ENCODE measurements at regions not wholly inside any gene's neighbourhood (a gene's known extent, or its start where the extent isn't known, plus 50 kb on each side); places are given as distances from the start of the nearest gene placed in this dataset.
A peak's percentile ranks its signal among the peaks of the same experiment; 100 is the strongest.

DNA sequence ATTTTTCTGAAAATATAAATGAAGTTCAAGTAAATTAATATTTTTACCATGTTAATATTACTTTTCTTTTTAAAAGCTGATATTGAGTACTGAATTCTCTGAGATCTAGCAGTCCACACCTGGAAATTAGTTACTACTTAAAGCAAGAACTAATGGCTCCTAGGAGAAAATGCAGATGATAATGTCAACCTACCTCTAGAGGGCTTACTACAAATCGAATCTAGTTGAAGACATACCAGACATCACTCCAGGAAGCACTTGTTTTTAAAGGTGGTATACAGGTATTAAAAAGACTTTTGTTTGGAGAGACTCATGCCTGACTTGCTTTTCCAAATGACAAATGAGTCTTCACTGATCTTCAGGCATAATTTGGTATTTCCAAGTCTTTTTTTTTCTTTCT lies 516.4 kb upstream of the BOD1L1 start:
- ChIA-PET CTCF (no interaction called here), POLR2A (no interaction called here)
- no peak overlapping the region for H3K27ac ChIP-seq (ENCODE audit: low read depth, low read length)
- no peak for DNase-seq (ENCODE audit: low read depth, low spot score)
- H3K9me3 ChIP-seq (ENCODE audit: control insufficient read depth, insufficient read depth, low read length): no peaks in the 10 kb centered on the region
- H3K27me3 ChIP-seq (ENCODE audit: control insufficient read depth, insufficient read depth, low read length): no peaks in the 10 kb centered on the region
- TF ChIP-seq, protein P1, sequence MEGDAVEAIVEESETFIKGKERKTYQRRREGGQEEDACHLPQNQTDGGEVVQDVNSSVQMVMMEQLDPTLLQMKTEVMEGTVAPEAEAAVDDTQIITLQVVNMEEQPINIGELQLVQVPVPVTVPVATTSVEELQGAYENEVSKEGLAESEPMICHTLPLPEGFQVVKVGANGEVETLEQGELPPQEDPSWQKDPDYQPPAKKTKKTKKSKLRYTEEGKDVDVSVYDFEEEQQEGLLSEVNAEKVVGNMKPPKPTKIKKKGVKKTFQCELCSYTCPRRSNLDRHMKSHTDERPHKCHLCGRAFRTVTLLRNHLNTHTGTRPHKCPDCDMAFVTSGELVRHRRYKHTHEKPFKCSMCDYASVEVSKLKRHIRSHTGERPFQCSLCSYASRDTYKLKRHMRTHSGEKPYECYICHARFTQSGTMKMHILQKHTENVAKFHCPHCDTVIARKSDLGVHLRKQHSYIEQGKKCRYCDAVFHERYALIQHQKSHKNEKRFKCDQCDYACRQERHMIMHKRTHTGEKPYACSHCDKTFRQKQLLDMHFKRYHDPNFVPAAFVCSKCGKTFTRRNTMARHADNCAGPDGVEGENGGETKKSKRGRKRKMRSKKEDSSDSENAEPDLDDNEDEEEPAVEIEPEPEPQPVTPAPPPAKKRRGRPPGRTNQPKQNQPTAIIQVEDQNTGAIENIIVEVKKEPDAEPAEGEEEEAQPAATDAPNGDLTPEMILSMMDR (IDR thresholded peaks at IDR 0.05; ENCODE audit: low read depth, low read length): peak; percentile 17; the same call in 1 of the 2 replicates
- H3K4me3 ChIP-seq (ENCODE audit: low read depth, low read length): no peak overlapping the region

DNA sequence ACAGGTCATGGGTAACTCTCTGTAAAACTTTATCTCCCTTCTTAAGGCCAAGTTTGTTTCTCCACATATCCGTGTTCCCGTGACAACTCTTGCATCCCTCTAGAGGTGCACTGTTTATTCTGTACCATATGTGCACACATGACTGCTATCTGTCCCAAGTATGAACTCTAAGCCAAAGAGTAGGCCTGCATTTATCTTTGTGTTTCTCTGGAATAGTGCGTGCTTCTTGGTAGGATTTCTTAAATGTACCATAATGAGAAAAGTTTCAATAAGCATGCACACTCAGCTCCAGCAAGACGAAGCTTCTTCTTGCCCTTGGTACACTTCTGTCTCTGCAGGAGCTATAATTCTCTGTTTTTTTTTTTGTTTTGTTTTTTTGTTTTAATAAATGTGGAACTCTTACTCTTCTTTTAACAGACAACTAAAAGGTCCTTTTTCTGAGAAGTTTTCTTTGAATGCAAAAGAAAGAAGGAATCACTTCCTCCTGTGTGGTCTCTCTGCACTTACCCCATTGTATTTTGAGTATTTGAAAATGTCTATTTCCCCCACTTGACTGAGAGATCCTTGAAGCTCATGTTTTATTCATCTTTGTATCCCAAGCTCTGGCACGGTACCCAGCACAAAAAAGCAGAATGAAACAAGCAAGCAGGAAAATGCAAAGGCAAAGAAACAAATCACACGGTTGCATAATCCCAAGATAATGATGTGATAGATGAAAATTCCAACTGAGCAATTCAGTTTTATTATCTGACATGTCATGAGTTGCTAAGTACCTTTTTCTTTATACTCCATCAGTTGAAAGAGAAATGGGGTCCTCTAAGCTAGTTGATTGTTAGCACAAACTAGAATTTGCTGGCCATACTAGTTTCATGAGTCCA lies 521.9 kb upstream of the BOD1L1 start:
- ChIA-PET POLR2A (no interaction called here), CTCF (interaction anchor here (0.6 kb wide), 2 partner anchors 16 to 813 kb away, joined by 3 read pairs; no protein-coding TSS in a partner anchor)
- TF ChIP-seq, protein P1 (IDR thresholded peaks at IDR 0.05; ENCODE audit: low read depth, low read length): no peak
- no peak for DNase-seq (ENCODE audit: low read depth, low spot score)
- Histone ChIP-seq H3K27ac (ENCODE audit: low read depth, low read length) (no peak overlapping the region), H3K4me3 (ENCODE audit: low read depth, low read length) (no peak overlapping the region), H3K27me3 (ENCODE audit: control insufficient read depth, insufficient read depth, low read length) (no peaks in the 10 kb centered on the region), H3K9me3 (ENCODE audit: control insufficient read depth, insufficient read depth, low read length) (no peaks in the 10 kb centered on the region)

DNA sequence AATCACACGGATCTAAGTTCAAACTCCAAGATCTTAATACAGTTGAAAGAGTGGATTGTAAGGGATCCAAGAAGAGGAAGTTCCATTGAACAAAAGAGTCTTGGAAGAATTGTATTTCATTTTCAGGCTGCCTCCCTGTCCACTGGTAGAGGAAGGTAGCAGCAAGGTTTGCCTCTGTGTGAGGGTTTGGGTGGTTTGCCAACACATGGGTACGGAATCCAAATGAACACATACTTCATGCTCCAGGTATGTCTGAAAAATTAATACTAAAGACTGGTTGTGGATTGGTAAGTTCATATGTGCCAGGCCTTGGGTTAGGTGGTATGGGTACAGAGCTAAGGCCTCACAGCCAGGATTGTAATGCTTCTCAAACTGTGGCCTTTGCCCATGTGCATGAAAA lies 523.6 kb upstream of the BOD1L1 start:
- no peaks in the 10 kb centered on the region for H3K27me3 ChIP-seq (ENCODE audit: control insufficient read depth, insufficient read depth, low read length)
- H3K27ac ChIP-seq (ENCODE audit: low read depth, low read length): no peak overlapping the region
- POLR2A ChIA-PET: no interaction called here
- CTCF ChIA-PET: no interaction called here
- no peak for DNase-seq (ENCODE audit: low read depth, low spot score)
- TF ChIP-seq, protein P1 (IDR thresholded peaks at IDR 0.05; ENCODE audit: low read depth, low read length): no peak
- H3K9me3 ChIP-seq (ENCODE audit: control insufficient read depth, insufficient read depth, low read length): no peaks in the 10 kb centered on the region
- H3K4me3 ChIP-seq (ENCODE audit: low read depth, low read length): no peak overlapping the region

DNA sequence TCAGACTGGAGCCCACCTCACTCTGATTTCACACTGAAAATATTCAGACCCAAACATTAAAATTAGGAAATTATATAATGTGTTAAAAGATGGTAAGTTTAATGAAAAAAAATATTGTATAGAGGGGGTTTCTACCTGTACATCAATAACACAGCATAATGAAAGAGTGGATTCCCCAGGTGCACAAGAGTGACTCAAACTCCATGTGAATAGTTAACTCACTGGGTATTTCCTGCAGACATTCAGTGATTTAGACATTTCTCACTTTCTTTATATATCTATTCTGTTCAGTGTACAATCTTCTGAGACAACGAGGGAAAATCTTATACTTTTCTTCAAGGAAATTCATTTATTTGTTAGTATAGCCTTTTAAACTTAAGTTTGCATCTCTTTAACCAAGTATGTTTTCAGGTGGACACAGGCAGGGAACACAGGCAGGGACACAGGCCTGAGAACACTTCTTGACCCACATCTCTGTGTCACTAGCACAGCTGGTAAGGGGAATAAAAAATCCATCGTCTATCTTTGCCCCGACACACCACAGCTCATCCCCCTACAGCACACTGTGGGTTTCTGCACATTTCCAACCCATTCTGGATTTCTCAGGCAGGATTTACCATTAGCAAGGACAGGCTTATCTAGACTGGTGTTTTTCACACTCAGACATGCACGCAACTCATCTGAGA lies 525.5 kb upstream of the BOD1L1 start:
- CTCF ChIA-PET: no interaction called here
- Histone ChIP-seq H3K27ac (ENCODE audit: low read depth, low read length) (no peak overlapping the region), H3K4me3 (ENCODE audit: low read depth, low read length) (no peak overlapping the region), H3K27me3 (ENCODE audit: control insufficient read depth, insufficient read depth, low read length) (no peaks in the 10 kb centered on the region), H3K9me3 (ENCODE audit: control insufficient read depth, insufficient read depth, low read length) (no peaks in the 10 kb centered on the region)
- POLR2A ChIA-PET: no interaction called here
- TF ChIP-seq, protein P1 (IDR thresholded peaks at IDR 0.05; ENCODE audit: low read depth, low read length): no peak
- DNase-seq (ENCODE audit: low read depth, low spot score): no peak

DNA sequence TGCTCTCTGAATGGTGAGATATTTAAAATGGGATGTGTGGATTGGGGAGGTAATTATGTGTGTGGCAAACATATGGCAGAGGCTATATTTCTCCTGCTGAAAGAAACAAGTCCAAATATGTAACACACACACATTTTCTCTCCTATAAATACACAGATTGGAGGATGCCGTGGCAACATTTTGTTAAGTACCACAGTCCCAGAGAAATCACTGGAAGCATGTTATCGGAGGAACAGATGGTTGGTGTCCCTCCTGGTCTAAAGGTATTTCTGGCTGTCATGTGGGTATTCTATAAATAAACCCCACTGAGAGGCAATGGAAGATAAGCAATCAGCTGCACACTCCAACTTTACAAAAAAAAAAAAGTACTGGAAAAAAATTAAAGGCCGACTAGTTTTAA lies 528.3 kb upstream of the BOD1L1 start:
- H3K4me3 ChIP-seq (ENCODE audit: low read depth, low read length): no peak overlapping the region
- ChIA-PET CTCF (interaction anchor here (1.7 kb wide), 1 partner anchor 502 kb away, joined by 4 read pairs; no protein-coding TSS in a partner anchor), POLR2A (no interaction called here)
- DNase-seq (ENCODE audit: low read depth, low spot score): no peak
- no peaks in the 10 kb centered on the region for H3K9me3 ChIP-seq (ENCODE audit: control insufficient read depth, insufficient read depth, low read length)
- no peaks in the 10 kb centered on the region for H3K27me3 ChIP-seq (ENCODE audit: control insufficient read depth, insufficient read depth, low read length)
- H3K27ac ChIP-seq (ENCODE audit: low read depth, low read length): no peak overlapping the region
- TF ChIP-seq, protein P1 (IDR thresholded peaks at IDR 0.05; ENCODE audit: low read depth, low read length): no peak
